ENCODE measurements at regions not wholly inside any gene's neighbourhood (a gene's known extent, or its start where the extent isn't known, plus 50 kb on each side); places are given as distances from the start of the nearest gene placed in this dataset.
"Not testable (repeated sequence)": the region's sequence is repeated elsewhere in the genome, so short reads cannot be mapped to it uniquely, and the experiment has no call there.

DNA sequence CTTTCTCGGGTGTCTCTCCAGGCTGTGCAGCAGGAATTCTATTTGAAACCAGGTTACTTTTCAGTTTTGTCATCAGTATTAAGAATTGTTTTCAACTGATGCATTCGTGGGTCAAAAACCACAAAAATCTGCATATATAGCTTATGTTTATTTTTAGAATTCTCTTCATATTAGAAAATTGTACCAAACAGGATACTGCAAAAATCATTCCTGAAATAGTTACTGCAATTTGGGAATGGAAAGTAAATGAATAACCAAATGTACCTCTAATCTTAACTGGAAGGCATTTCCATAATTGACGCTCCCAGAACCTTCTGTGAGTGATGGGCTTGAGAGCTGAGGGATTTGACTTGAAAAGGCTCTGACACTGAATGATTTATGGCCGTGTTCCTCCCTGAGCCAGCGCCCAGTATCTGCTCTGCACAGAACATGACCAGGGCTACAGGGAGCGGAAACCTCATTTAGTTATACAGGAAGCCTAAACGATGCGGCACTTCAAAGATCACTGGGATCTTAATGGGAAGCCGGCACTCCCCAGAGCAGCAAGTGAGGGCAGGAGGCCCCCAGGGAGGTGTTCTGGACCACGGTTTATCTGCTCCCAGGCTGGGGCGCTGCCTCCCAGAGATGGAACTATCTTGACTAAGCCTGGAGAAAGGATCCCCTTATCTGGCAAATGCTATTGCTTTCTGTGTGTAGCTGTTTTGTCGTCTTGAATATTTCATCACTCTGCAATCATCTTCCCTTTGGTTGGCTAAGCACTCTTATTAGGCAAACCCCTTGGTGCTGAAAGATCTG is 446.0 kb downstream of the QKI start:
- Mint-ChIP-seq H3K27me3 (peaks cover 12% of the 10 kb centered on the region), H3K27ac (no peak overlapping the region), H3K9me3 (no peaks in the 10 kb centered on the region), H3K4me3 (no peak overlapping the region), H3K4me1 (no peaks in the 10 kb centered on the region), H3K36me3 (no peaks in the 10 kb centered on the region)

DNA sequence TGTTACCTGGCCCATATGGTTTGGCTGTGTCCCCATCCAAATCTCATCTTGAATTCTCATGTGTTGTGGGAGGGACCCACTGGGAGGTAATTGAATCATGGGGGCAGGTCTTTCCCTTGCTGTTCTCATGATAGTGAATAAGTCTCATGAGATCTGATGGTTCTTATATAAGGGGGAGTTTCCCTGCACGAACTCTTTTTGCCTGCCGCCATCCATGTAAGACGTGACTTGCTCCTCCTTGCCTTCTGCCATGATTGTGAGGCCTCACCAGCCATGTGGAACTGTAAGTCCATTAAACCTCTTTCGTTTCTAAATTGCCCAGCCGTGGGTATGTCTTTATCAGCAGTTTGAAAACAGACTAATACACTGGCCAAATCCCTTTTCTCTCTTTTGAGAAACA is 444.4 kb downstream of the QKI start:
- not testable (repeated sequence) for H3K27me3 Mint-ChIP-seq

DNA sequence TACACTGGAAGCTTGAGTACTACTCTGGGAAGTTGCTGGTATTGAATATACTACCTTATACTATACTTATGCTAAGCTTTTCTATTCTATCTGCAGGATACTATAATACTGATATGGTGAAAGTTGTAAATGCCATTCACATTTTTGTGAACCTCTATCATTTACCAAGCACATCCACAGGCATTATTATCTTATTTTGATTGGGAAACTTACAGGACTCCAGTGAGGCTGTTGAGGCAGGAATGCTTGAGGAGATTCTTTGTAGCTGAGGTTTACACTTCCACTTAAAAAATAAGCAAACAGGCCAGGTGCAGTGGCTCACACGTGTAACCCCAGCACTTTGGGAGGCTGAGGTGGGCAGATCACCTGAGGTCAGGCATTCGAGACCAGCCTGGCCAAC is 442.9 kb downstream of the QKI start:
- Mint-ChIP-seq H3K27me3 (peaks cover 8% of the 10 kb centered on the region), H3K4me1 (no peaks in the 10 kb centered on the region), H3K27ac (no peak overlapping the region), H3K36me3 (no peaks in the 10 kb centered on the region), H3K4me3 (no peak overlapping the region), H3K9me3 (no peaks in the 10 kb centered on the region)

More for the DNA sequence above, 444.4 kb downstream of the QKI start:
- not testable (repeated sequence) for H3K36me3 Mint-ChIP-seq, H3K27ac Mint-ChIP-seq, H3K4me1 Mint-ChIP-seq, H3K4me3 Mint-ChIP-seq, H3K9me3 Mint-ChIP-seq

DNA sequence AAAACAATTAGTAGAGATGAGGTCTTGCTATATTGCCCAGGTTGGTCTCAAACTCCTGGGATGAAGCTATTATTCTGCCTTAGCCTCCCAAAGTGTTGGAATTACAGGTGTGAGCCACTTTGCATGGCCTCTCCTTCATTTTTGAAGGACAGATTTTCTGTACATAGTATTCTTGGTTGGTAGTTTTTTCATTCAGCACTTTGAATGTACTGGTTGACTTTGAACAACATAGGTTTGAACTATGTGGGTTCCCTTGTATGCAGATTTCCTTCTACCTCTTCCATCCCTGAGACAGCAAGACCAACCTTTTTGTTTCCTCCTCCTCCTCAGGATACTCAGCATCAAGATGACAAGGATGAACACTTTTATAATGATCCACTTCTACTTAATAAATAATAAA is 436.4 kb downstream of the QKI start:
- no peak overlapping the region for H3K27ac Mint-ChIP-seq
- peaks cover 21% of the 10 kb centered on the region for H3K9me3 Mint-ChIP-seq
- H3K4me3 Mint-ChIP-seq, result no peak overlapping the region
- no peaks in the 10 kb centered on the region for H3K36me3 Mint-ChIP-seq
- H3K4me1 Mint-ChIP-seq, result no peaks in the 10 kb centered on the region
- H3K27me3 Mint-ChIP-seq, result peaks cover 2% of the 10 kb centered on the region

DNA sequence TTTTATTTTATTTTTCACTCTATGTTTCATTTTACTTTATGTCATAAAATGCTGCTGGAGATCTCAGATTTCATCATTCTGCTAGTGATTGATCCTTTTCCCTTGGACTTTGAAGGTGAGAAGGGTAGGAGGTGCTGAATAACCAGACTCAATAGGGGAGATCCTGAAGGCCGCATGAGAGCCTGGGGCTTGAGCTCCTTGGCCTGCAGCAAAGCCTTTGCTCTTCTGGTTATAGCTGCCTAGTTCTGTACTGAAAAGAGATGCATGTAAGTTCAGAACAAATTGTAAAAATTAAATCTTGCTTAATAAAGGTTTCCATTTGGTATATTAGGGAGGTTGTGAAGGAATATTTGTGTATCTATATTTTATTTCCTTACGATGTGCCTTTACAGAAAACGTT is 430.2 kb downstream of the QKI start:
- Mint-ChIP-seq H3K27ac (no peak overlapping the region), H3K9me3 (peaks cover 10% of the 10 kb centered on the region), H3K36me3 (no peaks in the 10 kb centered on the region), H3K4me3 (no peak overlapping the region), H3K27me3 (no peaks in the 10 kb centered on the region), H3K4me1 (no peaks in the 10 kb centered on the region)

DNA sequence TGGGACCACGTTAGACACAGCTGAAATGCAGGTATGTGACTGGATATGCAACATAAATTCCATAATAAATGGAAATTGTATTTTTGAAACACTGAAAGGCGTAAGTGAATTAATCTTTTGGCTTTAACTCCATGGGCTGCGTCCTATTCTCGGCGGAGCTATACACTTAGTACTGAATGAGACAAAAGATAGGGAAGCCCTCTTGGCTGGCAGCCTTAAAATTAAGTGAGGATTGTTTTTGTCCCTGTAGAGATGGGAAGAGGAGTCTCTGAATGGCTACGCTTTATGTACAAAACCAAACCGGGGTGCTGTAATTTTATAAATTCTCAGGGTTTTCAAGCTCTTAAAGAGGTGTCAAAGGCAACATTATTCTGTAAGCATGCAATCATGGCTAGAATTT is 429.8 kb downstream of the QKI start:
- Mint-ChIP-seq H3K4me1 (no peaks in the 10 kb centered on the region), H3K36me3 (no peaks in the 10 kb centered on the region), H3K9me3 (peaks cover 6% of the 10 kb centered on the region), H3K4me3 (no peak overlapping the region), H3K27ac (no peak overlapping the region), H3K27me3 (no peaks in the 10 kb centered on the region)

DNA sequence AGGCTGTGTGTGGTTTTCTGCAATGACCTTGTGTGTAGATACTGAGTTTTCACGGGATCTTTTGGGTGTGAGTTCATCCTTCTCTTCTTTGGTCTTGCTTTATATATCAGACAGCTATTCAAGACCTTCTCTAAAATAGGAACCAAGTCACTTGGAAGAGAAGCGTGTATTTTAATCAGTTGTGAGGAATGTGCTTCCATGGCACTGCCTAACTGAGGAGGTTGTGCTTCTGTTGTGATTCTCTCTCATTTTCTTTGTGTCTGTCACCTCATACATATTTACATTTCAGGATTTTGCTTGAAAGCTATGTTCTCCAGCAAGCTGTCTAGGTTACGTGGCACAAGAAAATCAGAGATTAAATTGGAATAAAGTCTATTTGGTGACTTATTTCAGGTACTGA is 428.7 kb downstream of the QKI start:
- Mint-ChIP-seq H3K4me1 (no peaks in the 10 kb centered on the region), H3K36me3 (no peaks in the 10 kb centered on the region), H3K9me3 (no peaks in the 10 kb centered on the region), H3K27me3 (no peaks in the 10 kb centered on the region), H3K4me3 (no peak overlapping the region), H3K27ac (no peak overlapping the region)

DNA sequence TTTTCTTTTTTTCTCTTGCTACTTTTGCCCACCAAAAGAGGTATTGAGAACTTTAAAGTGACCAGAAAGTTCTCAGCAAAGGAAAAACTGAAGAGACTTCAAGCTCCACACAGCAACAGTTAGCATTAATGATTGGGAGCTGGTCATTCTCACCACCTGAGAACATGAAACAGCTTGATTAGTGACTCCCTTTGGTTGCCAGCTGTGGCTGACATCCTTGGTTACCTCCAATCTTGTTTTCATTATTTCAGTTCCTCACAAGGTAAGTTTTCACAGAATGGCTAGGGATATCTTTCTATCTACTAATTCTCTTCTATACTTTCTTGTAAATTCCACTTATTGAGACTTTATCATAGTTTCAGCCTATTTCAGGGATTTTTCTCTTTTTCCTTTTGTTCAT is 427.9 kb downstream of the QKI start:
- Mint-ChIP-seq H3K4me1 (no peaks in the 10 kb centered on the region), H3K4me3 (no peak overlapping the region), H3K27ac (no peak overlapping the region), H3K36me3 (no peaks in the 10 kb centered on the region), H3K9me3 (no peaks in the 10 kb centered on the region), H3K27me3 (no peaks in the 10 kb centered on the region)

DNA sequence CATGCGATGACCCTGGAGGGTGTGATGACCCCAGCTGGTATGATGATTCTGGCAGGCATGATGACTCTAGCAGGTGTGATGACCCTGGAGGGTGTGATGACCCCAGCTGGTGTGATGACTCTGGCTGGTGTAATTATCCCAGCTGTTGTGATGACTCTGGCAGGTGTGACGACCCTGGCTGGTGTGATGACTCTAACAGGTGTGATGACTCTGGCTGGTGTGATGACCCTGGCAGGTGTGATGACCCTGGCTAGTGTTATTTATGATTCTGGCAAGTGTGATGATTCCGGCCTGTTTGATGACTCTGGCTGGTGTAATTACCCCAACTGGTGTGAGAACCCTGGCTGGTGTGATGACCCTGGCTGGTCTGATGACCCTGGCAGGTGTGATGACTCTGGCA is 427.2 kb downstream of the QKI start:
- Mint-ChIP-seq H3K4me1 (no peaks in the 10 kb centered on the region), H3K36me3 (no peaks in the 10 kb centered on the region), H3K27me3 (peaks cover 5% of the 10 kb centered on the region), H3K9me3 (no peaks in the 10 kb centered on the region), H3K4me3 (no peak overlapping the region), H3K27ac (no peak overlapping the region)

DNA sequence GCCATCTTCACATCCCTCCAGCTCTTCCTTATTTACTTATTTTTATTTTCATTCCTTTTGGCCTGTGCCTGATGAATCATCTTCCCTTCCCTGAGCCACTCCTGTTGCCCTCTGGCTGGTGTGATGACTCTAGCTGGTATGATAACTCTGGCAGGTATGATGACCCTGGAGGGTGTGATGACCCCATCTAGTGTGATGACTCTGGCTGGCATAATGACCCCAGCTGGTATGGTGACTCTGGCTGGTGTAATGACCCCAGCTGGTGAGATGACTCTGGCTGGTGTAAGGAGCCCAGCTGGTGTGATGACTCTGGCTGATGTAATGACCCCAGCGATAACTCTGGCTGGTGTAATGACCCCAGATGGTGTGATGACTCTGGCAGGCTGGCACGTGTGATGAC is 426.8 kb downstream of the QKI start:
- no peaks in the 10 kb centered on the region for H3K36me3 Mint-ChIP-seq
- H3K27me3 Mint-ChIP-seq, result peaks cover 7% of the 10 kb centered on the region
- no peaks in the 10 kb centered on the region for H3K4me1 Mint-ChIP-seq
- no peaks in the 10 kb centered on the region for H3K9me3 Mint-ChIP-seq
- no peak overlapping the region for H3K4me3 Mint-ChIP-seq
- no peak overlapping the region for H3K27ac Mint-ChIP-seq

DNA sequence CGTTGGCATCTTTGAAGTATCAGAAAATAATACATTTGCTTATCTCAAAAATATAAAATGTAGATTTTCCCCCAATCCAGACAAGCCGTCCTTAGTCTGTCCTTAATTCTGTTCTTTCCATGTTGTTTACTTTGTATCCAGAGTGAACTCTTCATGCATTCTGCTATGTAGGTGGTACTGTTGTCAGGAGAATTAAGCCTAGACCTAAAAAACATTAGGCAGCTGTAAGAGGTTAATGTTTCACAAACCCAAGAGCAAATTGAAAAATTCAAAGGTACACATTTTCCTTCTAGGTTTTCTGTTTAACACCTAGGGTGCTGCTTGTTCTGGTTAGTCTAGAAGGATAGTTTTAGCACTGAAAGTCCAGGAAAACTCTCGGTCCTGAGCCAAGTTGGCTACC is 426.4 kb downstream of the QKI start:
- H3K4me3 Mint-ChIP-seq, result no peak overlapping the region
- no peaks in the 10 kb centered on the region for H3K4me1 Mint-ChIP-seq
- no peak overlapping the region for H3K27ac Mint-ChIP-seq
- no peaks in the 10 kb centered on the region for H3K36me3 Mint-ChIP-seq
- peaks cover 7% of the 10 kb centered on the region for H3K27me3 Mint-ChIP-seq
- no peaks in the 10 kb centered on the region for H3K9me3 Mint-ChIP-seq

DNA sequence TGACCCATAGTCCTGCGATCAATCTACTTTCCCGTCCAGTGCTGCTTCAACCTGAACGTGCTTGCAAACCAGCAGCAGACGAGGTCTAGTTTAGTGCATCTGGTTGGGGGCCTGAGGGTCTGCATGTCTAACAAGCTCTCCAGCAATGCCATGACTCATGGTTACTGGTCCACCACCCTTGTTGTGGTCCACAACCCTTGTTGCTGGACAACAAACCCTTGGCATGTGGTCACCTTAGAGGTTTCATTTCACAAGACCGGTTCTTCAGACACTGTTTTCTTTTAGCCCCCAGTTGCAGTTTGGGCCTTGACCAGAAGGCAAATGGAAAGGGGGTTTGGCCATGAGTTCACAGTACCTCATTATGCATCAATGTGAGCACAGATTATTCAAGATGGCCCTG is 424.8 kb downstream of the QKI start:
- no peaks in the 10 kb centered on the region for H3K9me3 Mint-ChIP-seq
- no peaks in the 10 kb centered on the region for H3K4me1 Mint-ChIP-seq
- no peaks in the 10 kb centered on the region for H3K36me3 Mint-ChIP-seq
- peaks cover 10% of the 10 kb centered on the region for H3K27me3 Mint-ChIP-seq
- H3K27ac Mint-ChIP-seq, result no peak overlapping the region
- no peak overlapping the region for H3K4me3 Mint-ChIP-seq

DNA sequence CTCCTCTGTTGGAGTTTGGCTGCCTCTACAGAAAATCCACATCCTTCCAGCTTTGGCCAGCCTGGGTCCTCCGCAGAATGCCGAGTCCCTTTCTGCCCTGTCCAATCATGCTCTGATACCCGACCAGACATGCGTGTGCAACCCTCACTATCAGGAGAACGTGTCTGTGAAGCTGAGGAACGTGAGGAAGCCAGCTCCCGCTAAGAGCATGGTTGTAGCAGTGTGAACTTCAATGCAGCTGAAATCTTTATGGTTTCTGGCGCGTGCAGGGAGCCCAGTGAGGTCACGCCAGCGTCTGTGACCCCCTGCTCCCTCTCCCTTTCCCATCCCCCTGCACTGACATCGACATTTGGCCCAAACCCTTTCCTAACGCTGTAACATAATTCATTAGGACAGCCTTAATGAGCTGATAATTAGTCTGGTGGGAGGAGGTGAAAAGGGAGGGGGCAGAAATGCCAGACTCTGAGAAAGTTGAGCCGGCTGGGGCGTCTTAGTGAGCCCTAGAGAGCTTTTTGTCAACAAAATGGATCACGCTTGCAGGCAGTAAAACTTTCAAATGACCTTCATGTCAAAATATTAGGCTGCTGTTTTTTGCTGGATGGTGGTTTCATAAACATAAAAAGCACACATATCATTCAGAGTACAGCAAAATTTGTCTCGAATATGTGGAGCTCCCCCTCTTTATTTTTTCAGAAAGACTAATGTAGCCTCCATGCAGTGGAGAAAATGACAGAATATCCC is 423.3 kb downstream of the QKI start:
- H3K27ac Mint-ChIP-seq, result no peak overlapping the region
- H3K36me3 Mint-ChIP-seq, result no peaks in the 10 kb centered on the region
- no peak overlapping the region for H3K4me3 Mint-ChIP-seq
- H3K9me3 Mint-ChIP-seq, result no peaks in the 10 kb centered on the region
- no peaks in the 10 kb centered on the region for H3K4me1 Mint-ChIP-seq
- H3K27me3 Mint-ChIP-seq, result peaks cover 10% of the 10 kb centered on the region

DNA sequence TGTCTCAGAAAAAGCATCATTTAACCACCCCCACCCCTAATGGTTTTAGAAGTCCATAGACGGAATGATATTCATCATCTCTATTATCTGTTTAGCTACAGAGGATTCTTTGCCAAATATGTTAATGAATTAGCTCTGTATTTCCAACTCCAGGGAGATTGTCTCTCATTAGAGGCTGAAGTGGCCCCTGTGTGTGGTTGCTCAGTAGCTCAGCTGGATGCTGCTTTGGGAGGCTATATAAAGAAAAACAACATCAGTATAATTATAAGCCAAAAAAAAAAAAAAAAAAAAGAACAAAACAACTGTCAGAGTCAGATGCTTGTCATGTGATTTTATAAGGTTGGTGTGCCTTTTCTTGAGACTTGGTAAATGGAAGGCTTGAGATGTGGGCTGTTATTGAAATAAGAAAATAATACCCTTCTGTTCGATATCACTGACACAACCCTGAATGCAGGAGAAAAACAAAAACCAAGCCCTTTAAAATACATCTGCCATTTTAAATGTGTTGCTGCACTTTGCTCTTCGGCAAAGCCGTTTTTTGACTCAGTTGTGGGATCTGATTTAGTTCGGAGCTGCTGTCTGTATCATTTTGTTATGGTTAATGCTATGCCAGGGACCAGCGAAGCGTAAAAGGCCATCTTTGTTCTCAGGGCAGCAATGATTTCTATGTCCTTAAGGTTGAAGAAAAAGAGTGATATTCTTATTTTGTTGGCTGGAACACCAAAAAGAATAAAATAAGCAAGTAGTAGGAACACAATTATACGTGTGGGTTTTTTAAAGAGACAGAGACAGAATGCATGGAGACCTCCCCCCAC is 422.6 kb downstream of the QKI start:
- H3K36me3 Mint-ChIP-seq, result no peaks in the 10 kb centered on the region
- H3K27ac Mint-ChIP-seq, result no peak overlapping the region
- no peaks in the 10 kb centered on the region for H3K4me1 Mint-ChIP-seq
- no peaks in the 10 kb centered on the region for H3K9me3 Mint-ChIP-seq
- peaks cover 10% of the 10 kb centered on the region for H3K27me3 Mint-ChIP-seq
- no peak overlapping the region for H3K4me3 Mint-ChIP-seq

DNA sequence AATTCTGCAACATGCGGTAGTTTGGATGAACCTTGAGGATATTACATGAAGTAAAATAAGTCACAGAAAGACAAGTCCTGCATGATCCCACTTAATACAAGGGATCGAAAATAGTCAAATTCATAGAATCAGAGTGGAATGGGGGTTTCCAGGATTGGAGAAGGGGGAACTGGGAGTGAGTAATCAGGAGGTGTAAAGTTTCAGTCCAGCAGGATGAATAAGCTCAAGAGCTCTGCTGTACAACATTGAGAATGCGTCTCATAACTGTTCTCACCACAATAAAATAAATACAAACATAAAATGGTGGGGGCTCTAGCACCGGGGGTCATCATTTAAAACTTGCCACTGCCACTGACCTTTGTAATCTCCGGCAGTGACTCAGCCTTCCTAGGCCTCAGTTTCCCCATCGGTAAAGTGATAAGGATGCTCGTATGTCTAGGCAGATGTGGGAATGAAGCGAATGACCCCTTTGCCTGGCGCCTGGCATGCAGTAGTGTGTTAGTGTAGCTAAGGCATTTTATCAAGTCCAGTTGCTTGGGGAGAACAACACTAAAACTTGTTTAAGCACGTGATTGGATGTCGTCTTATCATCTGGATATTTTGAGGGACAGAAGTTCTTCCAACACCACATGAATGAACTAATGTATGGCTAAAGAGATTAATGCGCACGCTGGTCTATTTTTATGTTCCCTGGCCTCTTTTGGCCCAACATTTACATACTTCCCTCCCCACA is 421.1 kb downstream of the QKI start:
- no peaks in the 10 kb centered on the region for H3K36me3 Mint-ChIP-seq

More for the DNA sequence above, 421.1 kb downstream of the QKI start:
- H3K27me3 Mint-ChIP-seq, result peaks cover 10% of the 10 kb centered on the region
- no peaks in the 10 kb centered on the region for H3K9me3 Mint-ChIP-seq
- no peaks in the 10 kb centered on the region for H3K4me1 Mint-ChIP-seq
- no peak overlapping the region for H3K4me3 Mint-ChIP-seq
- no peak overlapping the region for H3K27ac Mint-ChIP-seq
